ENCODE measurements at regions not wholly inside any gene's neighbourhood (a gene's known extent, or its start where the extent isn't known, plus 50 kb on each side); places are given as distances from the start of the nearest gene placed in this dataset.
A peak's percentile ranks its signal among the peaks of the same experiment; 100 is the strongest.

- DNase-seq, result no peak
Observed at GRCh38 chr2:59899692-59900091, 653.8 kb downstream of the BCL11A start.

- no peak for DNase-seq
Observed at GRCh38 chr2:59896499-59897245, 656.8 kb downstream of the BCL11A start.

GRCh38 chr2:59893612-59894011 is 659.8 kb downstream of the BCL11A start:
- DNase-seq, result no peak

GRCh38 chr2:59892398-59892797 is 661.1 kb downstream of the BCL11A start:
- no peak for DNase-seq

- no peak for DNase-seq
Observed at GRCh38 chr2:59889305-59889704, 664.1 kb downstream of the BCL11A start.

- no peak for DNase-seq
Observed at GRCh38 chr2:59888706-59889105, 664.7 kb downstream of the BCL11A start.

DNA sequence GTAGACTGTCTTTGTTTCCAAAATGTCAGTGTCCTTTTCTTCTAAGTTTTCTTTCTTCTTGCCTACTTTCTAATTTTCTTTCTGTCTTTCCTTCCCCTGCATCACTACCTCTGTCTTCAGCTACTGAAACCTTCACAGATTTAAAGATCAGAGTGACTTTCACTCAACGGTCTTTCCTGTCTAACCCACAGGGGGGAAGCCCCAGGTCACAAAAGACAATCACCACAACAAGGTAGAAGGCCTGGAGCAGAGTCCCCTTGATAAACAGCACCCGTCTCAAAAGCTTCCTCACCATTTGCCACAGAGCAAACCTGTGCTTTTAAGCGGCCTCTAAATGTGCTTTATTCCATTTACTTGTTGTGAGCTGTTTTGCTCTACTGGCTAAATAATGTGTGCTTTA is 665.4 kb downstream of the BCL11A start:
- peak; percentile 42 for DNase-seq

- no peak for DNase-seq
Observed at GRCh38 chr2:59887366-59887765, 666.1 kb downstream of the BCL11A start.

GRCh38 chr2:59886759-59887158 is 666.7 kb downstream of the BCL11A start:
- DNase-seq, result no peak

DNA sequence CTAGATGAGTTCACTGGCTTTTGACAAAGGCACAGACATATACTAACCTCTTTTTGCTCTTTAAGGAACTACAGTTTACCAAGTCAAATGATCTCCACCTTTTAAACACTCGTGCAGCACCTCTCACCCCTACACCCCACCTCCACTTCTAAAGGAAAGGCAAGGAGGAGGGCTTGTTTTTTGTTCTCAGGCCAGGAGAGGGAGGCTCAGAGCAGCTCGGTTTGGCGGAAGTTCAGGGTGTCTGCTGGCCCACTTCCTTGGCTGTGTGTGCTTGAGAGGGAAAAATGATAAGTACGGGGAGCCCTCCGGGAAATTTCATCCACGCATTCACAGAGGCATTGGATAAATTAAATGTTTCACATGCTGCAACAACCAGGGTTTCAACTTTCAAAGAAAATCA is 667.9 kb downstream of the BCL11A start:
- DNase-seq, result no peak

- DNase-seq, result no peak
Observed at GRCh38 chr2:59884166-59884565, 669.3 kb downstream of the BCL11A start.

GRCh38 chr2:59882822-59883221 is 670.6 kb downstream of the BCL11A start:
- DNase-seq, result no peak

GRCh38 chr2:59882279-59882678 is 671.2 kb downstream of the BCL11A start:
- no peak for DNase-seq

DNA sequence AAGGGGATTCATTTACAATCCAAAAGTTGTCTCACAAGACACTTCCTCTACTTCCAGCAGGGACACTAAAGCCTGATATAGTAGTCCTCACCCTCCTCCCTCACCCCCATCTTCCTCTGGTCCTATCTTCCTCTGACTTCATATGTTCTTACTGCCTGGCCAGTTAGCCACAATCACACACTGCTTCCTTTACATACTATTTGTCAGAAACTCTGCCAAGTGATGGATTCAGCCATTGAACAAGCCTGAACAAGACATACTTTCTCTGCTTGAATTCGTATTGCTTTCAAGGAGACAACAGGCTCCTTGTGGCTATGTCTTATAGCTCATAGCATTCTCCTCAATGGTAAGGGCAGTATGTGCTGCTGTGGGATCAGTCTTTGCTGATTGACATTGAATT is 672.2 kb downstream of the BCL11A start:
- no peak for DNase-seq

DNA sequence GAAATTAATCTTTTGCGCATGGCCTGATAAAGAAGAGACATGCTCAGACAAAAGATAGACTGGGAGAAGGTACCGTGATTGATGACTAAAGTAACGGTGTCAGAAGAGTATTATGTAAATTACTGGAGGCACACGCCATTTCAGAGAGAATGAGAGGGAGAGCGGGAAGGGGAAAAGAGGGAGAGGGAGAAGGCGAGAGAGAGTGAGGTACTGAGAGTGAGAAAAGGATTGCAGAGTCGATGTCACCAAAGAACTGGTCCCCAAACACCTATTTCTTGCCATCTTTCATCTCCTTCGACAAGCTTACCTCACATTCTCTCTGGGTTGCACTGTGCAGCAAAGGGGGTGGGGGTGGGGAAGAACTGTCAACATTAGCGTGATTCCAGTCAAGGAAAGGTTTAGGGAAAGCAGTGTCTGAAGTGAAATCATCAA is 673.7 kb downstream of the BCL11A start:
- no peak for DNase-seq

DNA sequence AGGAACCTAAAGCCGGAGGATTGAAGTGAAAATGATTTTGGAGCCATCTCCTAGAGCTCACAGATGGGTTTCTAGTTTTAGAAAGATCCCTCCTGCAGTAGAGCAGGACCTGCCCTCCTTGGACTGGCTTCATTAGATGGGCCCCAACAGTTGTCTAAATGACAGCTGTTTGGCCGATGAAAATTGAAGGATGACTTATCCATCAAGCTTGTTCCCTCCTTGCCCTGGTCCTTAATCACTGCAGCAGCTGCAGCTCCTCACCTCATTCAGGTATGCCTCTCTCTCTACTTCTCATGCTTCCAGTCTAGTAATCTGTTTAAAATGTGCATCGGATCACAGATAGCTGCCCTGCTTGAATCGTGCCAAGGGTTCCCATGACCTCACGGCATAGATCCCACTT is 677.6 kb downstream of the BCL11A start:
- DNase-seq, result no peak

DNA sequence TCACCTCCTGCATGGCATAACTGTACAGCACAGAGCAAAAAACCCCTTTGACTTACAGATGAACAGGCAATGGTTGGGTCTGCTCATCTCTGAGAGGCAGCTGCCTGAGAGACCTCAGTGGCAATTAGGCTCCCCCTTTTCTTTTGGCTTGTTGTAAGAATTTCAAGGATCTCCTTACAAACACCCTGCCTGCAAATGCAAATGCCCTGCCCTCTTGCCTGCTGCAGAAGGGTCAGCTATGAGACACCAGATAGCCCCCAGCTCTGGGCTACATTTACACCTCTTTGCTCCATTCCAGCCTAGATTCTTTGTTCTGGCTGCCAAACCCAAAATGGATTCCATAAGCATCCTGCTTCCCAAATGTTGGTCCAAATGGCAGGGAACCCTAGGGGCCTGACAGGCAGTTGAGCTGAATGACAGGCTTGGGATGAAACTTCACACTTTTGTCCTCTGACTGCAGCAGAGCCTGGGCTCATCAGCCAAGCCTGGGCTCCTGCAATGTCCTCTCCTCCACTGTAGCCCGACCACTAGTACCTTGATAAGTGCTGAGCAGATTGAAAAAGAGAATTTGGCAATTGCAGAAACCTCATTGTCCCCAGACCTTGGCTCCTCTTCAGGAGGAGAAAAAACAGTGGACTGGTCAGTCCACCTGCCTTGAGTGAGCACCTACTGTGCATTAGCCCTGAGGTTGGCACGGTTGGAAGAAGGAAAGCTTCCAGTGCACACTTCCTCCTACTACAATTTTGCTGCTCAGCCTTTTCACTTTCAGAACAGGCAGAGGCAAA is 678.3 kb downstream of the BCL11A start:
- DNase-seq, result no peak

DNA sequence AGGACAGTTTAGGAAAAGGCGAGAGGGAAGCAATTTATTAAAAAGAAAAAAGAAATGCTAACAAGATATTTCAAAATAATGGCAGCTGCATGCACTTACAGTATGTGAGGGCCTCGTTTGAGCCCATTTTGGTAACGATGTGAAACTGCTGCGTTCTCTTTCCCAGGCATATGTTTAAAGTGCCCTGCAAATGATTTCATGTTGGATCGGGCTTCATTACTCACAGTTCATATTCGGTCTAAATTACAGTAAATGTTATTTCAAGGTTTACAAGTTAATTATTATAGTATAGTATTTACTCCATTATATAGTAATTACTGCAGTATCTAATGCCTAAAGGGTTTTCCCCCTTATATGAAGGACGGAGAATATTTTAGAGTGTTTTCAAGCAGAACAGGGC is 679.1 kb downstream of the BCL11A start:
- DNase-seq, result no peak

GRCh38 chr2:59871830-59872229 is 681.6 kb downstream of the BCL11A start:
- no peak for DNase-seq

- DNase-seq, result no peak
Observed at GRCh38 chr2:59868981-59869380, 684.5 kb downstream of the BCL11A start.

- DNase-seq, result no peak
Observed at GRCh38 chr2:59866436-59866835, 687.0 kb downstream of the BCL11A start.

DNA sequence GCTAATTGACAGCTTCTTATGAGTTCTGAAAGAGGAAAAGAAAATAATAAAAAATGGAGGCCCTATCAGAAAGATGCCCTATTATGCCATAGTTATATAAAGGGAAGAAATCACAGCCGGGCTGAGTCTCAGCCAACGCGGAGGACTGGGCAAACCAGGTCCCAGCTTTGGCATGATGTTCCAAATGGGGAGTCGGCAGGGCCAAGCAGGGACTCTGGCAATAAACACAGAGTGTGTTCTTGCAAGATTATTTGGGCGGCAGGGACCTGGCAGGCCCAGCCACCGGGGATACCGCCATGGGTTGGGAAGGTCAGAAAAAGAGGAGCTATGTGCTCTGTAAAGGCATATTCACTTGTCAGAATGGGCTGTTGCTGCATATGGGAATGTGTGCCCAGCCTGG is 694.9 kb downstream of the BCL11A start:
- DNase-seq, result no peak

DNA sequence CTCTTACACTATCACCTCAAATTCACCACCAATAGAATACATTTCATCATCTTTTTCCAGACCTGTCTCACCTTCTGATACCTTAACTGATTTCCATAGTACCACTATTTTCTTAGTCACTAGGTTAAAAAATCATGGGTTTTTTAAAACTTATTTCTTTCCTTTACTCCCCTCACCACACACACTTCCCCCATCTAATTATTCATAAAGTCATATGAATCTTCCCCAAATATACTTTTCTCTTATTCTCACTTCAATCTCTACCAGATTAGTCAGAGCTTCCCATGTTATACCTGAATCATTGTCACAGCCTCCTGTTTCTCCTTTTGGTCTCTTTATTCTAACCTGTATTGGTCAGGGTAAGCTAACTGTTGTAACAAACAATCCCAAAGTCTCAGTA is 696.3 kb downstream of the BCL11A start:
- no peak for DNase-seq

- DNase-seq, result no peak
Observed at GRCh38 chr2:59856391-59856790, 697.1 kb downstream of the BCL11A start.

DNA sequence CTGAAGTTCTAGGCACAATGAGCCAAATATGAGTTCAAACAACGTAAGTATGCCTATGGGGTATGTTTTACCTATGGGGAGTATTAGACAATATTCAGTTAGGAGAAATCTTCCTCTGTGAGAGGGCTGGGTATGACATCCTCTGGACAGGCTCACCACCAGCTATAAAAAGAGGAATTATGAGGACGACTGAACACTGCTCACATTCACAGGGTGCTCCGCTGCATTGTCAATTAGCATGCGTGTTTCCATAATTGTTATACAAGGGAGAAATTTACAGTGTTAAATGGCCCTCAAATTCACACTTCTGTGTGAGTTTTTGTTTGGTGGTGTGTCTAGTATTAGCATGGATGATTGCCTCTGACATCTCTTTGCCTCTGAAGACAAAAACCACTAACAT is 700.4 kb downstream of the BCL11A start:
- no peak for DNase-seq

All from activated gamma-delta T cell treated with Interleukin-2 at 50 U/mL for 16 hours (primary cell).